HG03103 (cell line): ENCODE measurements at regions not wholly inside any gene's neighbourhood (a gene's known extent, or its start where the extent isn't known, plus 50 kb on each side); places are given as distances from the start of the nearest gene placed in this dataset.
A peak's percentile ranks its signal among the peaks of the same experiment; 100 is the strongest.
"Not testable (repeated sequence)": the region's sequence is repeated elsewhere in the genome, so short reads cannot be mapped to it uniquely, and the experiment has no call there.

Source experiments
- ATAC-seq: cut with Tn5 transposase; IDR thresholded peaks from one replicate; pipeline ENCODE4 v1.9.1; 2021; ENCODE audit warnings: low read depth; ENCODE audit not compliant: unreplicated experiment

GRCh38 chr4:112708772-112709171 is 71.8 kb downstream of the LARP7 start:
- no peak for ATAC-seq

GRCh38 chr4:112714922-112715901 is 78.3 kb downstream of the LARP7 start:
- no peak for ATAC-seq

GRCh38 chr4:112717856-112718255 is 80.9 kb downstream of the LARP7 start:
- ATAC-seq, result no peak

GRCh38 chr4:112721627-112722026 is 84.7 kb downstream of the LARP7 start:
- ATAC-seq, result no peak

- ATAC-seq, result no peak
Observed at GRCh38 chr4:112726041-112726440, 89.1 kb downstream of the LARP7 start.

GRCh38 chr4:112727728-112728127 is 90.8 kb downstream of the LARP7 start:
- ATAC-seq, result not testable (repeated sequence)

- no peak for ATAC-seq
Observed at GRCh38 chr4:112731715-112732114, 94.8 kb downstream of the LARP7 start.

GRCh38 chr4:112732142-112732541 is 95.2 kb downstream of the LARP7 start:
- no peak for ATAC-seq

- peak; percentile 68 for ATAC-seq
Observed at GRCh38 chr4:112735474-112735951, 98.6 kb downstream of the LARP7 start.

- peak; percentile 40 for ATAC-seq
Observed at GRCh38 chr4:112736718-112737135, 99.8 kb downstream of the LARP7 start.

- no peak for ATAC-seq
Observed at GRCh38 chr4:112739442-112739841, 102.5 kb downstream of the LARP7 start.

- no peak for ATAC-seq
Observed at GRCh38 chr4:112747036-112747435, 110.1 kb downstream of the LARP7 start.

- no peak for ATAC-seq
Observed at GRCh38 chr4:112748352-112748878, 111.5 kb downstream of the LARP7 start.

- ATAC-seq, result not testable (repeated sequence)
Observed at GRCh38 chr4:112750749-112751148, 113.8 kb downstream of the LARP7 start.

GRCh38 chr4:112751447-112751846 is 114.5 kb downstream of the LARP7 start:
- ATAC-seq, result no peak

- no peak for ATAC-seq
Observed at GRCh38 chr4:112752061-112752460, 115.1 kb downstream of the LARP7 start.

- no peak for ATAC-seq
Observed at GRCh38 chr4:112752510-112752909, 115.6 kb downstream of the LARP7 start.

- ATAC-seq, result no peak
Observed at GRCh38 chr4:112753333-112753732, 116.4 kb downstream of the LARP7 start.

- ATAC-seq, result no peak
Observed at GRCh38 chr4:112759313-112759712, 122.4 kb downstream of the LARP7 start.

- ATAC-seq, result peak; percentile 63
Observed at GRCh38 chr4:112765317-112765974, 128.5 kb downstream of the LARP7 start.

- ATAC-seq, result no peak
Observed at GRCh38 chr4:112766422-112766821, 129.5 kb downstream of the LARP7 start.
